Neural cell (in vitro differentiated cells): ENCODE measurements at regions not wholly inside any gene's neighbourhood (a gene's known extent, or its start where the extent isn't known, plus 50 kb on each side); places are given as distances from the start of the nearest gene placed in this dataset.
A peak's percentile ranks its signal among the peaks of the same experiment; 100 is the strongest.

Experiments
- H2AFZ ChIP-seq: fragments of 200-600, 300-800 bp; sonication (generic), shearing (Covaris generic); 2 replicates; pipeline ENCODE4 v1.6.0; 2014; ENCODE audit warnings: low read depth, mild to moderate bottlenecking, antibody characterized with exemption, low read length, moderate library complexity
- H3F3A ChIP-seq: fragments of 200-600 bp; shearing (Covaris generic); 2 replicates; pipeline ENCODE4 v1.6.1; 2016; ENCODE audit warnings: mild to moderate bottlenecking, moderate library complexity, mixed read lengths, antibody characterized with exemption, low read length; ENCODE audit not compliant: insufficient read depth, poor library complexity, severe bottlenecking
- H3K27ac ChIP-seq: fragments of 200-600, 300-800 bp; sonication (generic), shearing (Covaris generic); 2 replicates; pipeline ENCODE4 v1.5.1; 2014; ENCODE audit warnings: mild to moderate bottlenecking, low read length, moderate library complexity
- H3K27me3 ChIP-seq: fragments of 300-800, 200-600 bp; sonication (generic), shearing (Covaris generic); 2 replicates; pipeline ENCODE4 v1.6.0; 2014; ENCODE audit warnings: mild to moderate bottlenecking, low read depth, low read length, moderate library complexity; ENCODE audit not compliant: insufficient read depth
- H3K36me3 ChIP-seq: fragments of 300-800, 200-600 bp; sonication (generic), shearing (Covaris generic); 2 replicates; pipeline ENCODE4 v1.5.1; 2014; ENCODE audit warnings: mild to moderate bottlenecking, antibody characterized with exemption, low read length, moderate library complexity; ENCODE audit not compliant: insufficient read depth
- H3K4me2 ChIP-seq: fragments of 300-800, 200-600 bp; sonication (generic), shearing (Covaris generic); 2 replicates; pipeline ENCODE4 v1.6.0; 2014; ENCODE audit warnings: mild to moderate bottlenecking, low read length
- H3K4me3 ChIP-seq: fragments of 300-800, 200-600 bp; sonication (generic), shearing (Covaris generic); 2 replicates; pipeline ENCODE4 v1.5.1; 2014; ENCODE audit warnings: mild to moderate bottlenecking, low read length, moderate library complexity
- H3K79me2 ChIP-seq: fragments of 200-600 bp; shearing (Covaris generic); replicated peaks from 2 replicates; pipeline ENCODE4 v1.6.0; 2014; ENCODE audit warnings: mild to moderate bottlenecking, low read length, moderate library complexity; ENCODE audit not compliant: insufficient read depth
- H3K9ac ChIP-seq: fragments of 300-800, 200-600 bp; sonication (generic), shearing (Covaris generic); 2 replicates; pipeline ENCODE4 v1.6.1; 2016; ENCODE audit warnings: mild to moderate bottlenecking, low read length, mixed read lengths
- H3K9me2 ChIP-seq: fragments of 200-600 bp; shearing (Covaris generic); 2 replicates; pipeline ENCODE4 v1.6.1; 2016; ENCODE audit warnings: mild to moderate bottlenecking, low read length, mixed read lengths; ENCODE audit not compliant: insufficient read depth
- H3K9me3 ChIP-seq: fragments of 200-600, 300-800 bp; sonication (generic), shearing (Covaris generic); 2 replicates; pipeline ENCODE4 v1.6.1; 2016; ENCODE audit warnings: mild to moderate bottlenecking, mixed run types, low read length, moderate library complexity, mixed read lengths
- H4K20me1 ChIP-seq: fragments of 200-600 bp; shearing (Covaris generic); 2 replicates; pipeline ENCODE4 v1.6.1; 2016; ENCODE audit warnings: mild to moderate bottlenecking, mixed run types; ENCODE audit not compliant: insufficient read depth
- EP300 ChIP-seq: fragments of 450-650 bp; conservative IDR thresholded peaks from 2 replicates; pipeline ENCODE4 v1.6.1; 2014; ENCODE audit warnings: antibody characterized with exemption, mild to moderate bottlenecking, moderate library complexity; ENCODE audit not compliant: poor library complexity, severe bottlenecking
- EZH2 ChIP-seq: fragments of 200-600, 300-800 bp; shearing (Covaris generic), sonication (generic); IDR thresholded peaks from 2 replicates; pipeline ENCODE4 v1.6.1; 2014; ENCODE audit warnings: antibody characterized with exemption, low read length, borderline replicate concordance, mild to moderate bottlenecking; ENCODE audit not compliant: insufficient read depth, poor library complexity, severe bottlenecking
- MXI1 ChIP-seq: fragments of 450-650 bp; conservative IDR thresholded peaks from 2 replicates; pipeline ENCODE4 v1.6.1; 2014; ENCODE audit warnings: antibody characterized with exemption, mild to moderate bottlenecking; ENCODE audit not compliant: poor library complexity, severe bottlenecking
- POLR2AphosphoS5 ChIP-seq: IDR thresholded peaks from 2 replicates; pipeline ENCODE4 v1.6.1; 2012
- RAD21 ChIP-seq: fragments of 450-650 bp; conservative IDR thresholded peaks from 2 replicates; pipeline ENCODE4 v1.6.1; 2014; ENCODE audit warnings: antibody characterized with exemption, mild to moderate bottlenecking, moderate library complexity
- SMC3 ChIP-seq: fragments of 450-650 bp; conservative IDR thresholded peaks from 2 replicates; pipeline ENCODE4 v1.6.1; 2014; ENCODE audit warnings: antibody characterized with exemption, mild to moderate bottlenecking, moderate library complexity; ENCODE audit not compliant: poor library complexity
- TAF1 ChIP-seq: IDR thresholded peaks from 2 replicates; pipeline ENCODE4 v1.6.1; 2012; ENCODE audit warnings: low read depth
- TF ChIP-seq, protein P1 (sequence below): fragments of 450-650 bp; IDR thresholded peaks from 2 replicates; pipeline ENCODE4 v1.5.1; 2014; ENCODE audit warnings: antibody characterized with exemption, mild to moderate bottlenecking, moderate library complexity; ENCODE audit not compliant: poor library complexity, severe bottlenecking
- TF ChIP-seq, protein P2 (sequence below): IDR thresholded peaks from 2 replicates; pipeline ENCODE4 v1.6.1; 2012; ENCODE audit warnings: borderline replicate concordance

DNA sequence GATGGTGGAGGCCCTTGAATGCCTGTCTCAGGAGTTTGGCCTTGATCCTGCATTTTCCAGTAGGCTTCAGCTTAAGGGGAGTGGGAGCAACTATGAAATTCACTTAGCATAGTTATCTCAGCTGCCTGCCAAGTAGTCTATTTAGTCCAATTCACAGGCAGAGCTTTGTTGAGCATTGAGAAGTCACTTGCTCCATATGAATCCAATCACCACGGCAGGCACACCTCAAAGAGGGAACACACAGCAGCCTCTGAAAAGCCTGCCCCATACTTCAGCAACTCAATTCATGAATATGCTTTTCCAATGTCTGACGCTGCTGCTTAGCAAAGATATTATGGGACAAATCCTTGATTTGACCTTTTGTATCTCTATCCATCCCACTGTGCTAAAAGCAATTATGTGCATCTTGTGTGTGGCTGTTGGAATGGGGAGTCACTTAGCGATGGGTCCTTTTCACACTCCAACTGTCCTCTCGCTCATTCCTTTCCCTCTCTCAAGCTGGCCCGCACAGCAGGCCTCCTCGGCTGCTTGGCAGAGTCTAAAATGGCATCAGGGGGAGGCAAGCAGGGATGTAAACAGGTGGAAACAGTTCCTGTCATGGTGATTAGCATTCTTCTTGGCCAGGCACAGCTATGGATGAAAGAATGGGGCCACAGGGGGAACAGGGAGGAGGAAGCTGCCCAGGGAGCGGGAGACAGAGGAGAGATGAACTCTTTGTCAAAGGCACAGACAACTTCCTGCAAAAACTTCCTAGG, 56.0 kb upstream of the LRPPRC start:
- Histone ChIP-seq H4K20me1 (no peaks in the 10 kb centered on the region), H3K27me3 (no peaks in the 10 kb centered on the region), H3K9ac (no peak overlapping the region), H3K4me3 (peak overlapping the region; percentile 33), H3K4me2 (no peak overlapping the region), H3K9me2 (no peaks in the 10 kb centered on the region), H3K9me3 (no peaks in the 10 kb centered on the region), H3K36me3 (no peaks in the 10 kb centered on the region), H3K27ac (no peak overlapping the region), H3K79me2 (no peaks in the 10 kb centered on the region), H2AFZ (no peak overlapping the region), H3F3A (no peaks in the 10 kb centered on the region)
- TF ChIP-seq SMC3, result no peak
- peak; percentile 33 for TF ChIP-seq EP300
- TF ChIP-seq EZH2, result no peak
- no peak for TF ChIP-seq TAF1
- no peak for TF ChIP-seq RAD21
- TF ChIP-seq, protein P1, sequence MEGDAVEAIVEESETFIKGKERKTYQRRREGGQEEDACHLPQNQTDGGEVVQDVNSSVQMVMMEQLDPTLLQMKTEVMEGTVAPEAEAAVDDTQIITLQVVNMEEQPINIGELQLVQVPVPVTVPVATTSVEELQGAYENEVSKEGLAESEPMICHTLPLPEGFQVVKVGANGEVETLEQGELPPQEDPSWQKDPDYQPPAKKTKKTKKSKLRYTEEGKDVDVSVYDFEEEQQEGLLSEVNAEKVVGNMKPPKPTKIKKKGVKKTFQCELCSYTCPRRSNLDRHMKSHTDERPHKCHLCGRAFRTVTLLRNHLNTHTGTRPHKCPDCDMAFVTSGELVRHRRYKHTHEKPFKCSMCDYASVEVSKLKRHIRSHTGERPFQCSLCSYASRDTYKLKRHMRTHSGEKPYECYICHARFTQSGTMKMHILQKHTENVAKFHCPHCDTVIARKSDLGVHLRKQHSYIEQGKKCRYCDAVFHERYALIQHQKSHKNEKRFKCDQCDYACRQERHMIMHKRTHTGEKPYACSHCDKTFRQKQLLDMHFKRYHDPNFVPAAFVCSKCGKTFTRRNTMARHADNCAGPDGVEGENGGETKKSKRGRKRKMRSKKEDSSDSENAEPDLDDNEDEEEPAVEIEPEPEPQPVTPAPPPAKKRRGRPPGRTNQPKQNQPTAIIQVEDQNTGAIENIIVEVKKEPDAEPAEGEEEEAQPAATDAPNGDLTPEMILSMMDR, result no peak
- peak; percentile 38 for TF ChIP-seq POLR2AphosphoS5
- peak; percentile 14 for TF ChIP-seq MXI1
- TF ChIP-seq, protein P2, sequence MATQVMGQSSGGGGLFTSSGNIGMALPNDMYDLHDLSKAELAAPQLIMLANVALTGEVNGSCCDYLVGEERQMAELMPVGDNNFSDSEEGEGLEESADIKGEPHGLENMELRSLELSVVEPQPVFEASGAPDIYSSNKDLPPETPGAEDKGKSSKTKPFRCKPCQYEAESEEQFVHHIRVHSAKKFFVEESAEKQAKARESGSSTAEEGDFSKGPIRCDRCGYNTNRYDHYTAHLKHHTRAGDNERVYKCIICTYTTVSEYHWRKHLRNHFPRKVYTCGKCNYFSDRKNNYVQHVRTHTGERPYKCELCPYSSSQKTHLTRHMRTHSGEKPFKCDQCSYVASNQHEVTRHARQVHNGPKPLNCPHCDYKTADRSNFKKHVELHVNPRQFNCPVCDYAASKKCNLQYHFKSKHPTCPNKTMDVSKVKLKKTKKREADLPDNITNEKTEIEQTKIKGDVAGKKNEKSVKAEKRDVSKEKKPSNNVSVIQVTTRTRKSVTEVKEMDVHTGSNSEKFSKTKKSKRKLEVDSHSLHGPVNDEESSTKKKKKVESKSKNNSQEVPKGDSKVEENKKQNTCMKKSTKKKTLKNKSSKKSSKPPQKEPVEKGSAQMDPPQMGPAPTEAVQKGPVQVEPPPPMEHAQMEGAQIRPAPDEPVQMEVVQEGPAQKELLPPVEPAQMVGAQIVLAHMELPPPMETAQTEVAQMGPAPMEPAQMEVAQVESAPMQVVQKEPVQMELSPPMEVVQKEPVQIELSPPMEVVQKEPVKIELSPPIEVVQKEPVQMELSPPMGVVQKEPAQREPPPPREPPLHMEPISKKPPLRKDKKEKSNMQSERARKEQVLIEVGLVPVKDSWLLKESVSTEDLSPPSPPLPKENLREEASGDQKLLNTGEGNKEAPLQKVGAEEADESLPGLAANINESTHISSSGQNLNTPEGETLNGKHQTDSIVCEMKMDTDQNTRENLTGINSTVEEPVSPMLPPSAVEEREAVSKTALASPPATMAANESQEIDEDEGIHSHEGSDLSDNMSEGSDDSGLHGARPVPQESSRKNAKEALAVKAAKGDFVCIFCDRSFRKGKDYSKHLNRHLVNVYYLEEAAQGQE, result no peak

DNA sequence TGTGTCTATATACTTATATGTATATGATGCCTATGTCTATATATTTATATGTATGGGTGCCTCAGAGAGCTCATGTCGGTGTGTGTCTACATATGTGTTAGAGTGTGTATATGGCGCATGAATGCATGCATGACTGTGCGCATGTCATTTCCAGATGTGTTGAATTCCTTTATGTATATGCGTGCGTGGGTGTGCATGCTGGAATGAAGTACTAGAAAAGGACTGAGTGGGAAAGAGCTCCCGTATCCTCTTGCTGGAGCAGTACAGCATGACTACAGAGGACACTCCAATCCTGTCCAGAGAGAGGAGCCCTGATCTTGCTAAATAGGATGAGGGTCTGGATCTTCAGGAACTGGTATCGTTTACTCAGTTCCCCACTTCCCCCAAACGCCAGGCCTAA, 56.8 kb upstream of the LRPPRC start:
- no peak overlapping the region for H2AFZ ChIP-seq
- TF ChIP-seq RAD21, result no peak
- no peak for TF ChIP-seq SMC3
- TF ChIP-seq POLR2AphosphoS5, result no peak
- TF ChIP-seq, protein P2, result no peak
- no peak for TF ChIP-seq MXI1
- TF ChIP-seq EP300, result no peak
- no peak for TF ChIP-seq TAF1
- H3K27ac ChIP-seq, result no peak overlapping the region

More for the DNA sequence above, 56.8 kb upstream of the LRPPRC start:
- H3K27me3 ChIP-seq, result no peaks in the 10 kb centered on the region
- no peak overlapping the region for H3K9ac ChIP-seq
- H3K4me2 ChIP-seq, result no peak overlapping the region
- H3K36me3 ChIP-seq, result no peaks in the 10 kb centered on the region
- H3K9me2 ChIP-seq, result no peaks in the 10 kb centered on the region
- no peaks in the 10 kb centered on the region for H3K9me3 ChIP-seq
- no peaks in the 10 kb centered on the region for H4K20me1 ChIP-seq
- no peak overlapping the region for H3K4me3 ChIP-seq
- H3F3A ChIP-seq, result no peaks in the 10 kb centered on the region
- H3K79me2 ChIP-seq, result no peaks in the 10 kb centered on the region
